Endodermal cell (in vitro differentiated cells): ENCODE measurements at regions not wholly inside any gene's neighbourhood (a gene's known extent, or its start where the extent isn't known, plus 50 kb on each side); places are given as distances from the start of the nearest gene placed in this dataset.

Experiments used
- DNase-seq: peaks from one replicate; pipeline ENCODE4 v3.0.0-alpha.2; 2017
- H3K27ac ChIP-seq: 2 replicates; pipeline ENCODE4 v1.5.1; 2013; ENCODE audit warnings: mild to moderate bottlenecking, low read depth, low read length, moderate library complexity
- H3K27me3 ChIP-seq: 2 replicates; pipeline ENCODE4 v1.6.1; 2013; ENCODE audit warnings: mild to moderate bottlenecking, low read length, moderate library complexity; ENCODE audit not compliant: insufficient read depth, control insufficient read depth, poor library complexity, severe bottlenecking
- H3K36me3 ChIP-seq: 2 replicates; pipeline ENCODE4 v1.7.0; 2013; ENCODE audit warnings: mild to moderate bottlenecking, low read length, moderate library complexity; ENCODE audit not compliant: control insufficient read depth, insufficient read depth
- H3K4me1 ChIP-seq: one replicate; pipeline ENCODE4 v1.7.0; 2013; ENCODE audit warnings: low read length; ENCODE audit not compliant: control insufficient read depth, insufficient read depth
- H3K4me3 ChIP-seq: 2 replicates; pipeline ENCODE4 v1.5.1; 2013; ENCODE audit warnings: mild to moderate bottlenecking, low read length, moderate library complexity
- H3K9ac ChIP-seq: 2 replicates; pipeline ENCODE4 v1.6.1; 2013; ENCODE audit warnings: mild to moderate bottlenecking, low read length, moderate library complexity; ENCODE audit not compliant: poor library complexity, severe bottlenecking; ENCODE audit errors: extremely low read depth
- H3K9me3 ChIP-seq: 2 replicates; pipeline ENCODE4 v1.6.1; 2013; ENCODE audit warnings: mild to moderate bottlenecking, low read length, moderate library complexity; ENCODE audit not compliant: control insufficient read depth
- H3K27ac Mint-ChIP-seq: 2 replicates; pipeline ENCODE4 v1.8.0; 2020; ENCODE audit warnings: mixed read lengths
- H3K27me3 Mint-ChIP-seq: 2 replicates; pipeline ENCODE4 v1.8.0; 2021; ENCODE audit warnings: mild to moderate bottlenecking, mixed read lengths; ENCODE audit not compliant: insufficient read depth
- H3K36me3 Mint-ChIP-seq: 2 replicates; pipeline ENCODE4 v1.8.0; 2020; ENCODE audit warnings: low read depth, mixed read lengths
- H3K4me1 Mint-ChIP-seq: 2 replicates; pipeline ENCODE4 v1.8.0; 2020; ENCODE audit warnings: mixed read lengths
- H3K4me3 Mint-ChIP-seq: 2 replicates; pipeline ENCODE4 v1.8.0; 2020; ENCODE audit warnings: mild to moderate bottlenecking, moderate library complexity, mixed read lengths
- H3K9me3 Mint-ChIP-seq: 2 replicates; pipeline ENCODE4 v1.8.0; 2020; ENCODE audit warnings: mild to moderate bottlenecking, mixed read lengths
- WGBS, 2 experiments: methylation state at CpG; one replicate each; pipeline versions ENCODE4 v1.1.5 to v1.1.7; 2013; ENCODE audit warnings: missing lambda C conversion rate in 2 of 2, mixed read lengths in 1 of 2; ENCODE audit not compliant: insufficient coverage in 1 of 2, insufficient read length in 1 of 2; 5-methylcytosine and 5-hydroxymethylcytosine counted together
- TF ChIP-seq, protein P1 (sequence below): fragments of 200-600 bp; sonication (generic); conservative IDR thresholded peaks from 2 replicates; pipeline ENCODE4 v1.5.0; 2021; ENCODE audit warnings: antibody characterized with exemption, mild to moderate bottlenecking

DNA sequence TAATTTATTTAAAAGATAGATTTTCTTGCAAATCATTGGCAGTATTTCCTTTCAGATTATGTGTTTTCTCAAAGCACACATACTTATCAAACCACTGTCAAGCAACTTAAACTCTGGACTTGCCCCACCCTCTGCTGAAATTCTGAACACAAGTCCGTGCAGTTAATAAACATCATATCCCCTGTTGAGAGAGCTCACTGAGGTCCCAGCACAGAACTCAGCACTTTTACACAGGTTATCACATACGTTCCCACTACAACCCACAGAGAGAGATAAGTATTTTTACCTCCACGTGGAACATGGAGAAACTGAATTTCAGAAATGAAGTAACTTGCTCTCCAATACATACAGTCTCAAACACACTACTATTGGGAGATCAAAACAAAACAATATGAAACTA is 267.6 kb upstream of the IGF1R start:
- Mint-ChIP-seq H3K9me3 (peaks cover 17% of the 10 kb centered on the region), H3K4me1 (no peaks in the 10 kb centered on the region), H3K4me3 (no peak overlapping the region), H3K27ac (no peak overlapping the region), H3K27me3 (peaks cover 6% of the 10 kb centered on the region), H3K36me3 (no peaks in the 10 kb centered on the region)
- no peak for DNase-seq
- TF ChIP-seq, protein P1, sequence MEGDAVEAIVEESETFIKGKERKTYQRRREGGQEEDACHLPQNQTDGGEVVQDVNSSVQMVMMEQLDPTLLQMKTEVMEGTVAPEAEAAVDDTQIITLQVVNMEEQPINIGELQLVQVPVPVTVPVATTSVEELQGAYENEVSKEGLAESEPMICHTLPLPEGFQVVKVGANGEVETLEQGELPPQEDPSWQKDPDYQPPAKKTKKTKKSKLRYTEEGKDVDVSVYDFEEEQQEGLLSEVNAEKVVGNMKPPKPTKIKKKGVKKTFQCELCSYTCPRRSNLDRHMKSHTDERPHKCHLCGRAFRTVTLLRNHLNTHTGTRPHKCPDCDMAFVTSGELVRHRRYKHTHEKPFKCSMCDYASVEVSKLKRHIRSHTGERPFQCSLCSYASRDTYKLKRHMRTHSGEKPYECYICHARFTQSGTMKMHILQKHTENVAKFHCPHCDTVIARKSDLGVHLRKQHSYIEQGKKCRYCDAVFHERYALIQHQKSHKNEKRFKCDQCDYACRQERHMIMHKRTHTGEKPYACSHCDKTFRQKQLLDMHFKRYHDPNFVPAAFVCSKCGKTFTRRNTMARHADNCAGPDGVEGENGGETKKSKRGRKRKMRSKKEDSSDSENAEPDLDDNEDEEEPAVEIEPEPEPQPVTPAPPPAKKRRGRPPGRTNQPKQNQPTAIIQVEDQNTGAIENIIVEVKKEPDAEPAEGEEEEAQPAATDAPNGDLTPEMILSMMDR: no peak
- H3K9ac ChIP-seq: no peak overlapping the region
- WGBS, 2 experiments: 83 to 92% methylated on average over 2 to 3 of the region's 3 CpGs
- H3K27me3 ChIP-seq: no peaks in the 10 kb centered on the region
- no peak overlapping the region for H3K27ac ChIP-seq
- H3K4me3 ChIP-seq: no peak overlapping the region
- H3K9me3 ChIP-seq: peaks cover 7% of the 10 kb centered on the region
- no peaks in the 10 kb centered on the region for H3K4me1 ChIP-seq
- H3K36me3 ChIP-seq: no peaks in the 10 kb centered on the region

DNA sequence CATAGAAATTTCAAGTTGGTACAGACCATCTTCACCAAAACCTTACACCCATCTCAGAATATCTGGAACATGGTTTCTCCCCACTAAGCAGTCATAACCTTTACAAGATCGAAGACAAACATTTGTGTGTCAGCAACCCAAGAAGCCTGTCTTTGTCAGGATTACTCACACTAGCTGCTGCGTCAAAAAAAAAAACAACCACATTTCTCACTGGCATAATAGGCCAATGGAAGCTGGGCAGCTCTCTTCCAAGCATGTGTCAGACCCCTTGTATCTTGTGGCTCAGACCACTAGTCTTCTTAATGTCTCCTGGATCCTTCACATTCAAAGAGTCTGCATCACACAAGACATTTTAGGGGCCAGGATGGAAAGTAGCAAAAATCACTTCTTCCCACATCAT is 266.9 kb upstream of the IGF1R start:
- H3K4me1 Mint-ChIP-seq: no peaks in the 10 kb centered on the region
- H3K4me3 Mint-ChIP-seq: no peak overlapping the region
- no peaks in the 10 kb centered on the region for H3K4me1 ChIP-seq

DNA sequence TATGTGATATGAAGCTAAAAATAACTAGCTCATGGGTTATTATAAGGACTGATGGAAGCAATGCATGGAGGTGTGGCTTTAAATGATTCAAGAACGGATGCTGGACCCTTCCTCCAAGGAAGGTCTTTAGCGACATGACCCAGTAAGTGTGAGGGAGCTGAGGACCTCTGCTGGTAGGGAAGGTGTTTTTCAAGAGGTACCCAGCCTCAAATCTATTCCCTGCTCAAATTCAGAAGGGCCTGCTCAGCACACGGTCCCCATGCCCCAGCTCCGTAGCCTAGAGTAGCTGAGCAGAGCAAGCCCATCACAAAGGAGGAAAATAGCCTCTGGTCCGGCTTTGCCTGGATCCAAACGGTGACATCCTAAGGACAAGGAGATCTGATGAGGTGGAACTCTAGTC is 266.2 kb upstream of the IGF1R start:
- Mint-ChIP-seq H3K27ac (no peak overlapping the region), H3K36me3 (no peaks in the 10 kb centered on the region), H3K9me3 (peaks cover 17% of the 10 kb centered on the region), H3K4me3 (no peak overlapping the region), H3K4me1 (no peaks in the 10 kb centered on the region), H3K27me3 (peaks cover 10% of the 10 kb centered on the region)
- no peaks in the 10 kb centered on the region for H3K4me1 ChIP-seq
- peaks cover 7% of the 10 kb centered on the region for H3K9me3 ChIP-seq
- TF ChIP-seq, protein P1: peak; percentile 73
- no peak overlapping the region for H3K4me3 ChIP-seq
- no peak overlapping the region for H3K27ac ChIP-seq
- H3K9ac ChIP-seq: no peak overlapping the region
- DNase-seq: peak; percentile 67
- no peaks in the 10 kb centered on the region for H3K36me3 ChIP-seq
- H3K27me3 ChIP-seq: no peaks in the 10 kb centered on the region
- 65 to 82% methylated on average over 2 to 6 of the region's 6 CpGs for WGBS, 2 experiments

More for the DNA sequence above, 266.9 kb upstream of the IGF1R start:
- Histone ChIP-seq H3K27ac (no peak overlapping the region), H3K27me3 (no peaks in the 10 kb centered on the region), H3K36me3 (no peaks in the 10 kb centered on the region), H3K9ac (no peak overlapping the region), H3K9me3 (peaks cover 7% of the 10 kb centered on the region), H3K4me3 (no peak overlapping the region)
- H3K27ac Mint-ChIP-seq: no peak overlapping the region
- peaks cover 8% of the 10 kb centered on the region for H3K27me3 Mint-ChIP-seq
- TF ChIP-seq, protein P1: no peak
- 90 to 94% methylated on average over 2 of the region's 2 CpGs for WGBS, 2 experiments
- no peaks in the 10 kb centered on the region for H3K36me3 Mint-ChIP-seq
- DNase-seq: no peak
- H3K9me3 Mint-ChIP-seq: peaks cover 17% of the 10 kb centered on the region
